PC-9 (cell line): ENCODE measurements at regions not wholly inside any gene's neighbourhood (a gene's known extent, or its start where the extent isn't known, plus 50 kb on each side); places are given as distances from the start of the nearest gene placed in this dataset.

ENCODE experiments used
- BruUV-seq: library from RNA; stranded (reverse); fragments of 400-500 nt; replicated peaks from 2 replicates; lab custom pipeline; 2021; lab: Mats Ljungman, UMichigan
- CTCF ChIA-PET: fragments of 300-600 bp; sonication (Branson Sonifier 250); formaldehyde crosslinking; loops from one replicate; lab custom pipeline; 2022; ENCODE audit warnings: antibody characterized with exemption; lab: Charles Lee
- POLR2A ChIA-PET: fragments of 300-600 bp; sonication (Branson Sonifier 250); formaldehyde crosslinking; loops from one replicate; lab custom pipeline; 2022; ENCODE audit warnings: antibody characterized with exemption; ENCODE audit not compliant: unreplicated experiment; lab: Charles Lee
- DNase-seq, 2 experiments: peaks; one replicate each; pipeline versions ENCODE4 v3.0.0 to v3.0.0-alpha.2; 2015 to 2022; ENCODE audit warnings: mixed read lengths in 1 of 2
- H2AFZ ChIP-seq: fragments of 200-600 bp; sonication (generic); 2 replicates; pipeline ENCODE4 v1.8.1; 2017; ENCODE audit warnings: antibody characterized with exemption
- H3F3A ChIP-seq: fragments of 200-600 bp; sonication (generic); 2 replicates; pipeline ENCODE4 v1.8.1; 2017; ENCODE audit warnings: antibody characterized with exemption, mild to moderate bottlenecking, low read depth; ENCODE audit not compliant: insufficient read depth
- H3K27ac ChIP-seq: fragments of 200-600 bp; sonication (generic); 2 replicates; pipeline ENCODE4 v1.6.1; 2016; ENCODE audit warnings: mixed run types
- H3K27me3 ChIP-seq: fragments of 200-600 bp; sonication (generic); 2 replicates; pipeline ENCODE4 v1.6.1; 2016; ENCODE audit warnings: low read depth, mixed run types; ENCODE audit not compliant: insufficient read depth
- H3K36me3 ChIP-seq: fragments of 200-600 bp; sonication (generic); 2 replicates; pipeline ENCODE4 v1.6.1; 2016; ENCODE audit warnings: low read depth, mixed run types
- H3K4me1 ChIP-seq: fragments of 200-600 bp; sonication (generic); replicated peaks from 2 replicates; pipeline ENCODE4 v1.6.1; 2016; ENCODE audit warnings: mixed run types; ENCODE audit not compliant: insufficient read depth
- H3K4me2 ChIP-seq: fragments of 200-600 bp; sonication (generic); 2 replicates; pipeline ENCODE4 v1.6.1; 2017; ENCODE audit warnings: mixed run types
- H3K4me3 ChIP-seq: fragments of 200-600 bp; sonication (generic); 2 replicates; pipeline ENCODE4 v1.6.1; 2016; ENCODE audit warnings: mixed run types
- H3K79me2 ChIP-seq: fragments of 200-600 bp; sonication (generic); 2 replicates; pipeline ENCODE4 v1.6.1; 2017; ENCODE audit warnings: low read depth, mixed run types
- H3K9me2 ChIP-seq: fragments of 200-600 bp; sonication (generic); 2 replicates; pipeline ENCODE4 v1.8.1; 2017; ENCODE audit warnings: mild to moderate bottlenecking; ENCODE audit not compliant: insufficient read depth
- H3K9me3 ChIP-seq: fragments of 200-600 bp; sonication (generic); 2 replicates; pipeline ENCODE4 v1.8.1; 2016; ENCODE audit warnings: low read depth; ENCODE audit not compliant: insufficient read depth
- H4K20me1 ChIP-seq: fragments of 200-600 bp; sonication (generic); 2 replicates; pipeline ENCODE4 v1.8.1; 2017; ENCODE audit not compliant: insufficient read depth
- CTCF ChIP-seq: fragments of 200-600 bp; sonication (generic); conservative IDR thresholded peaks from 2 replicates; pipeline ENCODE4 v1.6.1; 2017; ENCODE audit warnings: mixed run types, antibody characterized with exemption, mild to moderate bottlenecking, moderate library complexity
- EZH2 ChIP-seq: fragments of 200-600 bp; sonication (generic); IDR thresholded peaks from 2 replicates; pipeline ENCODE4 v1.8.0; 2017; ENCODE audit warnings: antibody characterized with exemption, low read depth
- intact Hi-C: fragments of 100-400 bp; cut with micrococcal nuclease; formaldehyde crosslinking; loops from one replicate; pipeline ENCODE4 v1.10.0; 2022; ENCODE audit not compliant: unreplicated experiment

- peaks cover 84% of the 10 kb centered on the region for H3K27me3 ChIP-seq
- H2AFZ ChIP-seq = no peak overlapping the region
- no peak overlapping the region for H3K27ac ChIP-seq
- BruUV-seq = no TSS peak
- no peak for DNase-seq
- ChIA-PET CTCF (no interaction called here), POLR2A (no interaction called here)
- no peaks in the 10 kb centered on the region for H3K36me3 ChIP-seq
- no peak for TF ChIP-seq EZH2
- no peaks in the 10 kb centered on the region for H3K9me3 ChIP-seq
- intact Hi-C loops = no loop called here
- no peaks in the 10 kb centered on the region; the same call in 1 of the 2 replicates for H4K20me1 ChIP-seq
- no peaks in the 10 kb centered on the region for H3K4me1 ChIP-seq
- no peaks in the 10 kb centered on the region for H3K79me2 ChIP-seq
- no peaks in the 10 kb centered on the region for H3F3A ChIP-seq
- H3K4me2 ChIP-seq = no peak overlapping the region
- no peaks in the 10 kb centered on the region for H3K9me2 ChIP-seq
- no peak overlapping the region for H3K4me3 ChIP-seq
Measured at GRCh38 chr5:2324788-2325187, 426.7 kb downstream of the IRX2 start.

- DNase-seq = no peak
- H3K4me1 ChIP-seq = no peaks in the 10 kb centered on the region
- H3K27me3 ChIP-seq = peaks cover 63% of the 10 kb centered on the region
- no peaks in the 10 kb centered on the region for H3K9me3 ChIP-seq
- ChIA-PET POLR2A (no interaction called here), CTCF (no interaction called here)
- no peaks in the 10 kb centered on the region for H3K36me3 ChIP-seq
- no peaks in the 10 kb centered on the region for H3K79me2 ChIP-seq
- H2AFZ ChIP-seq = no peak overlapping the region
- no peaks in the 10 kb centered on the region for H3K9me2 ChIP-seq
- H4K20me1 ChIP-seq = no peaks in the 10 kb centered on the region
- no peak overlapping the region for H3K4me3 ChIP-seq
- H3F3A ChIP-seq = no peaks in the 10 kb centered on the region
- no peak overlapping the region for H3K27ac ChIP-seq
- no TSS peak for BruUV-seq
- TF ChIP-seq CTCF (no peak), EZH2 (no peak)
- intact Hi-C loops = no loop called here
- H3K4me2 ChIP-seq = no peak overlapping the region
Measured at GRCh38 chr5:2320611-2321010, 430.9 kb downstream of the IRX2 start.

GRCh38 chr5:2317540-2317939, 433.9 kb downstream of the IRX2 start:
- Histone ChIP-seq H3K79me2 (no peaks in the 10 kb centered on the region), H4K20me1 (no peaks in the 10 kb centered on the region), H3K27ac (no peak overlapping the region), H3K9me3 (no peaks in the 10 kb centered on the region), H3F3A (no peaks in the 10 kb centered on the region), H3K4me2 (no peak overlapping the region), H3K4me1 (no peaks in the 10 kb centered on the region), H3K27me3 (peaks cover 46% of the 10 kb centered on the region), H3K9me2 (no peaks in the 10 kb centered on the region), H3K36me3 (no peaks in the 10 kb centered on the region), H2AFZ (no peak overlapping the region), H3K4me3 (no peak overlapping the region)
- no peak for DNase-seq
- ChIA-PET CTCF (no interaction called here), POLR2A (no interaction called here)
- TF ChIP-seq EZH2 = no peak
- no peak for TF ChIP-seq CTCF
- intact Hi-C loops = no loop called here
- no TSS peak for BruUV-seq

GRCh38 chr5:2311851-2312250, 429.1 kb upstream of the IRX4 start:
- H3K27me3 ChIP-seq = peaks cover 64% of the 10 kb centered on the region
- no peaks in the 10 kb centered on the region for H4K20me1 ChIP-seq
- no peaks in the 10 kb centered on the region for H3K36me3 ChIP-seq
- CTCF ChIA-PET = no interaction called here
- no peaks in the 10 kb centered on the region for H3F3A ChIP-seq
- H3K9me3 ChIP-seq = no peaks in the 10 kb centered on the region
- intact Hi-C loops = no loop called here
- POLR2A ChIA-PET = no interaction called here
- H3K79me2 ChIP-seq = no peaks in the 10 kb centered on the region
- no peak overlapping the region for H3K27ac ChIP-seq
- no peak overlapping the region for H3K4me3 ChIP-seq
- no peak for DNase-seq
- H3K4me2 ChIP-seq = no peak overlapping the region
- no peak overlapping the region for H2AFZ ChIP-seq
- no TSS peak for BruUV-seq
- TF ChIP-seq EZH2 (no peak), CTCF (no peak)
- no peaks in the 10 kb centered on the region for H3K9me2 ChIP-seq
- no peaks in the 10 kb centered on the region for H3K4me1 ChIP-seq
